Esophagus squamous epithelium (tissue), 5 donors: ENCODE measurements at regions not wholly inside any gene's neighbourhood (a gene's known extent, or its start where the extent isn't known, plus 50 kb on each side); places are given as distances from the start of the nearest gene placed in this dataset.

Experiments
- DNase-seq: peaks from one replicate; lab custom pipeline; 2025; lab: John Stamatoyannopoulos, UW
- H3K27ac ChIP-seq, 4 donors: fragments of 200-600 bp; sonication (generic); one replicate each; pipeline ENCODE4 v1.5.1; 2016 to 2019; ENCODE audit warnings: mild to moderate bottlenecking in 1 of 4
- H3K27me3 ChIP-seq, 4 donors: fragments of 200-600 bp; sonication (generic); 1 replicate in 3 of 4; 2 replicates in 1 of 4; pipeline versions ENCODE4 v1.5.1 to v1.6.0; 2017 to 2021; ENCODE audit warnings: antibody characterized with exemption in 1 of 4
- H3K36me3 ChIP-seq, 3 donors: fragments of 200-600 bp; sonication (generic); one replicate each; pipeline ENCODE4 v1.5.1; 2016 to 2019
- H3K4me1 ChIP-seq, 3 donors: fragments of 200-600 bp; sonication (generic); one replicate each; pipeline ENCODE4 v1.5.1; 2017 to 2019
- H3K4me3 ChIP-seq, 4 donors: fragments of 200-600 bp; sonication (generic); 1 replicate in 3 of 4; 2 replicates in 1 of 4; pipeline ENCODE4 v1.5.1; 2016 to 2019; ENCODE audit warnings: mild to moderate bottlenecking in 2 of 4, moderate library complexity in 1 of 4
- H3K9me3 ChIP-seq, 3 donors: fragments of 200-600 bp; sonication (generic); one replicate each; pipeline ENCODE4 v1.5.1; 2016 to 2019
- POLR2A ChIP-seq, 4 donors: fragments of 450-650 bp; IDR thresholded peaks; one replicate each; pipeline ENCODE4 v1.6.1; 2017; ENCODE audit warnings: antibody characterized with exemption in 4 of 4, mild to moderate bottlenecking in 4 of 4, moderate library complexity in 3 of 4
- WGBS, 2 donors: methylation state at CpG; one replicate each; pipeline ENCODE4 v1.1.5; 2018; 5-methylcytosine and 5-hydroxymethylcytosine counted together
- intact Hi-C: fragments of 100-400 bp; cut with DNase I; formaldehyde crosslinking; loops from one replicate; pipeline ENCODE4 v1.15.0; 2022
- TF ChIP-seq, protein P1 (sequence below), 6 experiments: fragments of 450-650 bp in 4 of 6; fragments of 200-600 bp in 2 of 6; sonication (generic) in 2 of 6; IDR thresholded peaks; one replicate each; pipeline ENCODE4 v1.5.1; 2016 to 2019; ENCODE audit warnings: antibody characterized with exemption in 6 of 6, mild to moderate bottlenecking in 4 of 6, moderate library complexity in 4 of 6
- donor health status: DM: yes; HTN: yes; CAD: no.

DNA sequence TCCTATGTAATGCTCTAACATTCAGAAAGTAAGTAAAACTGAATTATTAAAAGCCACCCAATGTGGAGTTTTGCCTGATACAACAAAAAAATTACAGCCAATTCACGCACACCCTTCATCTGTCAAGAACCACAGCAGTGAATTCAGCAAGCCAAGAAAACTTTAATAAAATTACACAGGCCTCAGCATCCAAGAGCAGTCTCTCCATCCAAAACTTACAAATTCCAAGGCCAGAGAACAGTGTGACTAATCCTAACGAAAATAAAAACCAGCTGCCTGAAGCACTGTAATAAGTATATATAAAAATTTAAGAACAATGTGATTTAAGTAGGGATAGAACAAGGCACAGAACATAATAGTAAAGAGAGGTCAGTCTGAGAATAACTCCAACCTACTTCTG lies 54.2 kb downstream of the SIX6 start:
- WGBS, 2 donors: 10 to 23% methylated on average over 2 of the region's 2 CpGs
- Histone ChIP-seq H3K4me3 (no peak overlapping the region), H3K27me3 (no peaks in the 10 kb centered on the region), H3K9me3 (no peaks in the 10 kb centered on the region), H3K36me3 (no peaks in the 10 kb centered on the region), H3K27ac (no peak overlapping the region), H3K4me1 (no peaks in the 10 kb centered on the region)
- intact Hi-C loops: loop anchor here (10.0 kb wide), 1 partner anchor 208 kb away; no protein-coding TSS in a partner anchor
- DNase-seq: no peak
- TF ChIP-seq POLR2A (IDR thresholded peaks at IDR 0.05): no peak
- TF ChIP-seq, protein P1, sequence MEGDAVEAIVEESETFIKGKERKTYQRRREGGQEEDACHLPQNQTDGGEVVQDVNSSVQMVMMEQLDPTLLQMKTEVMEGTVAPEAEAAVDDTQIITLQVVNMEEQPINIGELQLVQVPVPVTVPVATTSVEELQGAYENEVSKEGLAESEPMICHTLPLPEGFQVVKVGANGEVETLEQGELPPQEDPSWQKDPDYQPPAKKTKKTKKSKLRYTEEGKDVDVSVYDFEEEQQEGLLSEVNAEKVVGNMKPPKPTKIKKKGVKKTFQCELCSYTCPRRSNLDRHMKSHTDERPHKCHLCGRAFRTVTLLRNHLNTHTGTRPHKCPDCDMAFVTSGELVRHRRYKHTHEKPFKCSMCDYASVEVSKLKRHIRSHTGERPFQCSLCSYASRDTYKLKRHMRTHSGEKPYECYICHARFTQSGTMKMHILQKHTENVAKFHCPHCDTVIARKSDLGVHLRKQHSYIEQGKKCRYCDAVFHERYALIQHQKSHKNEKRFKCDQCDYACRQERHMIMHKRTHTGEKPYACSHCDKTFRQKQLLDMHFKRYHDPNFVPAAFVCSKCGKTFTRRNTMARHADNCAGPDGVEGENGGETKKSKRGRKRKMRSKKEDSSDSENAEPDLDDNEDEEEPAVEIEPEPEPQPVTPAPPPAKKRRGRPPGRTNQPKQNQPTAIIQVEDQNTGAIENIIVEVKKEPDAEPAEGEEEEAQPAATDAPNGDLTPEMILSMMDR (IDR thresholded peaks at IDR 0.05): no peak

DNA sequence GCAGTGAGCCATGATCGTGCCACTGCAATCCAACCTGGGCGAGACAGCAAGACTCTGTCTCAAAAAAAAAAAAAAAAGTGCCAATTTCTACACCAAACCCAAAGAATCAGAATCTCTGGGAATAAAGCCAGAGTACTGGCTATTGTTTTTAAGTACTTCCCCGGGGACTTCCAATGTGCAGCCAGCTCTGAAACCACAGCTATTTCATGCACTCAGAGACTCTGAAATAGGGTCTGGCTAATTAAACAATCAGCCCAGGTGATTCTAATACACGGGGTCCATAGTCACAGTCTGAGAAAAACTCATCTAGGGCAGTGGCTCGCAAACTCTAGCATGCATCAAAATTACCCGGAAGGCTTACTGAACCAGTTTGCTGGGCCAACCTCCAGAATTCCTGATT lies 56.3 kb downstream of the SIX6 start:
- intact Hi-C loops: loop anchor here (10.0 kb wide), 1 partner anchor 210 kb away; no protein-coding TSS in a partner anchor
- H3K27ac ChIP-seq: no peak overlapping the region

DNA sequence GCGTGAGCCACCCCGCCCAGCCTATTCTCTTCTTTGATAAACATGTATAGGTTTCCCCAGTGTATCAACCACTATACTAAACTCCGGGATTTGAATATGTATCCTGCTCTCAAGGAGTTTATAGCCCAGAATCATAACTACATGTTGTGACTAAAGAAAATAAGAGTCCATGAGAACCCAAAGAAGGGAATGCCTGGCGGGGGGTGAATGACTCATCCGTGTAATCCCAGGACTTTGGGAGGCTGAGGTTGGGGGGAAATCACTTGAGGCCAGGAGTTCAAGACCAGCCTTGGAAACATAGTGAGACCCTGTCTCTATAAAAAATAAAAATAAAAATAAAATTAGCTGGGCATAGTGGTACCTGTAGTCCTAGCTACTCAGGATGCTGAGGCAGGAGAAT lies 57.2 kb downstream of the SIX6 start:
- Histone ChIP-seq H3K27me3 (no peaks in the 10 kb centered on the region), H3K9me3 (no peaks in the 10 kb centered on the region), H3K4me3 (no peak overlapping the region), H3K4me1 (no peaks in the 10 kb centered on the region), H3K36me3 (no peaks in the 10 kb centered on the region), H3K27ac (no peak overlapping the region)
- no peak for DNase-seq
- WGBS, 2 donors: 84 to 91% methylated on average over 4 to 5 of the region's 5 CpGs
- TF ChIP-seq, protein P1 (IDR thresholded peaks at IDR 0.05): no peak
- TF ChIP-seq POLR2A (IDR thresholded peaks at IDR 0.05): no peak
- intact Hi-C loops: loop anchor here (10.0 kb wide), 1 partner anchor 211 kb away; no protein-coding TSS in a partner anchor

More for the DNA sequence above, 56.3 kb downstream of the SIX6 start:
- Histone ChIP-seq H3K4me1 (no peaks in the 10 kb centered on the region), H3K4me3 (no peak overlapping the region), H3K9me3 (no peaks in the 10 kb centered on the region), H3K27me3 (no peaks in the 10 kb centered on the region), H3K36me3 (no peaks in the 10 kb centered on the region)
- TF ChIP-seq, protein P1 (IDR thresholded peaks at IDR 0.05): no peak
- no peak for TF ChIP-seq POLR2A (IDR thresholded peaks at IDR 0.05)
- no peak for DNase-seq
- 34 to 51% methylated on average over 6 of the region's 6 CpGs for WGBS, 2 donors

DNA sequence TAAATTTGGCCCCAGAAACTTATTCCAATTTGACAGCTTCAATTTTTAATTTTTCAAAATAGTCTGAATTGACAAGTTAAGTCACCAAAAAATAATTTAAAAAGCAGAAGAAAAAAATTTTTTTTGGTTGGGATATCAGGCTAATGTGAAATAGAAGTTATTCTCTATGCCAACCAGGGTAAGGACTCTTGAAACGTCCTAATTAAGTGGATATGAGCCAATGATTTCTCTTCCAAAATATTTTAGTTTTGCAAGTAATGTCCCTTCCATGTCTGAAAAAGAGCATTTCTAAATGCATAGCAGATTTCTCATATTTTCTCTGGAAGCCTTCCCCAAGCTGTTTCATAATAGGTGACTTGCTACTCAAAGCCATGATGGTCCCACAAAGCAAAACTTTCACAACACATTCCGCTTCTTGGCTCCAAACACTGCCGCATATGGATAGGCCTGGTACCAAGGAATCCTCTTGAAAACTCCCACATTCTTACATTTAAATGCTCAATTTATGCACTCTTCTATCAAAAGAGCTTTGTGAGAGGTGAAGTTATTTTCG lies 65.1 kb downstream of the SIX6 start:
- no peak overlapping the region for H3K27ac ChIP-seq
- no peaks in the 10 kb centered on the region for H3K9me3 ChIP-seq
- DNase-seq: no peak
- intact Hi-C loops: no loop called here
- TF ChIP-seq, protein P1 (IDR thresholded peaks at IDR 0.05): no peak
- no peak for TF ChIP-seq POLR2A (IDR thresholded peaks at IDR 0.05)
- 67 to 82% methylated on average over 4 of the region's 4 CpGs for whole genome bisulfite sequencing, 2 donors
- no peaks in the 10 kb centered on the region for H3K27me3 ChIP-seq
- no peak overlapping the region for H3K4me3 ChIP-seq
- H3K4me1 ChIP-seq: no peaks in the 10 kb centered on the region
- no peaks in the 10 kb centered on the region for H3K36me3 ChIP-seq

DNA sequence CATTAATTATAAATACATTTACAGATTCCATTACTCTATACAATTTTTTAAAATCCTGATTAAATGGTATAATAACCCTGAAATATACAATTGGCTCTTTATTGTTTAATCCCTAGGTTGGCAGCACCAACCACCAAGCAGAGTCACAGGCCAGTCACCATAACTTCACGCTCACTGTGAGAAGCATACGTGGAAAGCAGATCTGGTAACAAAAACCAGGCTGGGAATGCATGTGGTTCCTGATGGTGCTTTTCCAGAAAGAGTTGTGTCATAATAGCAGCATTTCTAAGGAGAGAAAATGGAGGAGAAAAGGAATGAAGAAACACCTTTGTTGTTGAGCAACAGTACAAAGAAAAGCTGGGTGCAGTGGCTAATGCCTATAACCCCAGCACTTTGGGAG lies 66.1 kb downstream of the SIX6 start:
- intact Hi-C loops: no loop called here
- H3K9me3 ChIP-seq: no peaks in the 10 kb centered on the region
- H3K4me3 ChIP-seq: no peak overlapping the region
- H3K4me1 ChIP-seq: no peaks in the 10 kb centered on the region
- 79 to 81% methylated on average over 2 of the region's 2 CpGs for WGBS, 2 donors
- H3K36me3 ChIP-seq: no peaks in the 10 kb centered on the region
- no peaks in the 10 kb centered on the region for H3K27me3 ChIP-seq
- no peak for DNase-seq
- no peak overlapping the region for H3K27ac ChIP-seq
- TF ChIP-seq POLR2A (IDR thresholded peaks at IDR 0.05): no peak
